ENCODE measurements at regions not wholly inside any gene's neighbourhood (a gene's known extent, or its start where the extent isn't known, plus 50 kb on each side); places are given as distances from the start of the nearest gene placed in this dataset.
A peak's percentile ranks its signal among the peaks of the same experiment; 100 is the strongest.

DNA sequence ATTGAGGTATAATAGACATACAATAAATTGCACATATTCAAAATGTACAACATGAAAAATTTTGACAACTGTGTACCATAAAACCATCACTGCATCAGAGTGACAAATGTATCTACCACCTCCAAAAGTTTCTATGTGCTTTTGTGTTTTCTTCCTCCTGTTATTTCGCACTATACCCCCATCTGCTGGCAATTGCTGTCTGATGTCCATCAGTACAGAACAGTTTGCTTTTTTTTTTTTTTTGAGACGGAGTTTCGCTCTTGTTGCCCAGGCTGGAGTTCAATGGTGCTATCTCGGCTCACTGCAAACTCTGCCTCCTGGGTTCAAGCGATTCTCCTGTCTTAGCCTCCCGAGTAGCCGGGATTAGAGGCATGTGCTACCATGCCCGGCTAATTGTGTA lies 154.3 kb upstream of the GIMD1 start:
- no peak for DNase-seq
- Mint-ChIP-seq H3K4me1 (no peaks in the 10 kb centered on the region), H3K27ac (no peak overlapping the region), H3K27me3 (peaks cover 1% of the 10 kb centered on the region), H3K4me3 (no peak overlapping the region), H3K9me3 (no peaks in the 10 kb centered on the region), H3K36me3 (ENCODE audit: low read depth) (no peaks in the 10 kb centered on the region)
- ATAC-seq: no peak

GRCh38 chr4:106512706-106513105 lies 144.1 kb upstream of the GIMD1 start:
- no peaks in the 10 kb centered on the region for H3K4me1 Mint-ChIP-seq
- H3K27me3 Mint-ChIP-seq: peaks cover 3% of the 10 kb centered on the region
- DNase-seq (no peak), ATAC-seq (no peak)
- no peak overlapping the region for H3K27ac Mint-ChIP-seq
- no peak overlapping the region for H3K4me3 Mint-ChIP-seq
- peaks cover 4% of the 10 kb centered on the region for H3K9me3 Mint-ChIP-seq
- H3K36me3 Mint-ChIP-seq (ENCODE audit: low read depth): no peaks in the 10 kb centered on the region

DNA sequence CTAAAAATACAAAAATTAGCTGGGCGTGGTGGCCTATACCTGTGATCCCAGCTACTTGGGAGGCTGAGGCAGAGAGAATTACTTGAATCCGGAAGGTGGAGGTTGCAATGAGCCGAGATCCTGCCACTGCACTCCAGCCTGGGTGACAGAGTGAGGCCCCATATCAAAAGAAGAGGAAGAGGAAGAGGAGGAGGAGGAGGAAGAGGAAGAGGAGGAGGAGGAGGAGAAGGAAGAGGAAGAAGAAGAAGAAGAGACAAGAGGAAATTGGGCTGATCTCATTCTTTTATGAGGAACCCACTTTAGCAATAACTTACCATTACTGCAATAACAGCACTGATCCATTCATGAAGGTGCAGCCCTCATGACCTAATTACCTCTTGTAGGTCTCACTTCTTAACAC lies 138.9 kb upstream of the GIMD1 start:
- peaks cover 4% of the 10 kb centered on the region for H3K27me3 Mint-ChIP-seq
- ATAC-seq (no peak), DNase-seq (no peak)
- H3K27ac Mint-ChIP-seq: no peak overlapping the region
- H3K4me3 Mint-ChIP-seq: no peak overlapping the region
- H3K36me3 Mint-ChIP-seq (ENCODE audit: low read depth): no peaks in the 10 kb centered on the region
- no peaks in the 10 kb centered on the region for H3K9me3 Mint-ChIP-seq
- no peaks in the 10 kb centered on the region for H3K4me1 Mint-ChIP-seq

DNA sequence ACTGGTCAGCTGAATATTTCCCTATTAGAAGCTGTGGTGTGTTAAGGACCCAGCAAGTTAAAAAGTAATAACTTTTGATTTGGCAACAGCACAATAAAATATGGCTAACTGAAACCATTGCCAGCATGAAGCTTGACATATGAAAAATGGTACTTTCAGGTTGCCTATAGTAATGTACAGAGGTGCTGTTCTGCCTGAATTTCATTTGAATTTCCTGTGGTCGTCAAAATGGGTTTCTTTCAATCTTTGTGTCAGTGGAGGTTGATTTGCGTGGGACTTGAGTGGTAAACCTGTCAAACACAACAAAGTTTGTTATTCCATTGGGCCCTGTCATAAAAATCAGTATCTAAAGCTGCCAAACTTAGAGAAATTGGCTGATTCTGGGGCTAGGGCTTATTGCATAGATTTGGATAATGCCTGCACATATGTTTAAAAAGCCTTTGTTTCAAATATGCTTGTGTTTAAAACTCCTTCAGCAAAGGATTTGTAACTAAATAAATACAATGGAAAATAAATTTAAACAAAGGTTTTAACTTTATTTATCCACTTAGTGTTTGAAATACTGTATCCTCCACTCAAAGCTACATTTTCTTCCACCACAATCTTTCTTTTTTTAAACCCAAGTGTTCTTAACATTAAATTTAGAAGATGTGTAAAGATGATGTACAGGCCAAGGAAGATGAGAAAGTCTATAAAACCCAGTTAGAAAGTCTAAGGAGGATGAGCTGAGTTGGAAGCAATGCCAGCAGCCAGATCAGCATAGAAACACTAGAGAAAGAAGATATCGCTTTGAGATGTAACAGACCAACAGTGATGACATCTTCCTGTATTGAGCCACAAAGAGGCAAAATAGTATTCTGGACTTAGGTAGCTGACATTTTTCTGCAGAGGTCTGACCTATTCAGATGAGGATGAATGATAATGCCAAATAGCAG lies 134.8 kb upstream of the GIMD1 start:
- H3K4me1 Mint-ChIP-seq: peaks cover 5% of the 10 kb centered on the region
- H3K27me3 Mint-ChIP-seq: peaks cover 13% of the 10 kb centered on the region
- DNase-seq (no peak), ATAC-seq (no peak)
- H3K27ac Mint-ChIP-seq: no peak overlapping the region
- H3K36me3 Mint-ChIP-seq (ENCODE audit: low read depth): peaks cover 2% of the 10 kb centered on the region
- no peak overlapping the region for H3K4me3 Mint-ChIP-seq
- peaks cover 4% of the 10 kb centered on the region for H3K9me3 Mint-ChIP-seq

DNA sequence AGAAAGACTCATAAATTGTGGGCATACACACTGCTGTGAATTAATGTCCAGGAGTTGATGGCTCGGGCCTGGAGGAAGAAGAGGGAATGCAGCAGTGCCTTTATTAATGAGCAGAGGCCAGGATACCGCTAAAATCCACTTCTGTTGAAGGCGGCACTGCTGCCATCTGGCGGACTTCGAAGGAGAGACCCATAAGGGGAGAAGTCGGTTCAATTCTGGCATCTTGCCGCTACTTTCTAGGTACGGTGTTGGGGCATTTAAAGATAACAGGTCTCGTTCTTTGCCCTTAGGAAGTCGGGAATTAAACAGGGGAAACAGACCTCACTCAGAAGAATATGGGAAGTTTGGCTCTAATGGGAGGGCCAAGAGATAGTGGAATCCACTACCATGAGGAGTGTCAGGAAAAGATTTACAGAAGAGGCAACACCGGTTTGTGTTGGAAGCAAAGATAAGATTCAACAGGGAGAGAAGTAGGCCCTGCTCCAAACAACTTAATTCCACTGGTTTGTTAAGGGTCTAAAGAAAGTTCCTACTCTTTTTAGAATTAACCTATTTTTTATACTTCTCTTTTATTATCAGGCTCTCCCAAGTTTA lies 133.6 kb upstream of the GIMD1 start:
- H3K36me3 Mint-ChIP-seq (ENCODE audit: low read depth): peaks cover 2% of the 10 kb centered on the region
- peak; percentile 41 for DNase-seq
- H3K4me1 Mint-ChIP-seq: peaks cover 5% of the 10 kb centered on the region
- peak; percentile 46 for ATAC-seq
- H3K9me3 Mint-ChIP-seq: peaks cover 4% of the 10 kb centered on the region
- H3K4me3 Mint-ChIP-seq: no peak overlapping the region
- H3K27ac Mint-ChIP-seq: no peak overlapping the region
- peaks cover 13% of the 10 kb centered on the region for H3K27me3 Mint-ChIP-seq

- H3K9me3 Mint-ChIP-seq: peaks cover 4% of the 10 kb centered on the region
- DNase-seq (no peak), ATAC-seq (no peak)
- no peak overlapping the region for H3K27ac Mint-ChIP-seq
- peaks cover 2% of the 10 kb centered on the region for H3K36me3 Mint-ChIP-seq (ENCODE audit: low read depth)
- H3K4me3 Mint-ChIP-seq: no peak overlapping the region
- H3K4me1 Mint-ChIP-seq: peaks cover 5% of the 10 kb centered on the region
- peaks cover 10% of the 10 kb centered on the region for H3K27me3 Mint-ChIP-seq
Measured at GRCh38 chr4:106497271-106497670, 128.7 kb upstream of the GIMD1 start.

GRCh38 chr4:106496061-106496460 lies 127.5 kb upstream of the GIMD1 start:
- Mint-ChIP-seq H3K4me1 (no peaks in the 10 kb centered on the region), H3K36me3 (ENCODE audit: low read depth) (peaks cover 2% of the 10 kb centered on the region), H3K9me3 (peaks cover 4% of the 10 kb centered on the region), H3K4me3 (no peak overlapping the region), H3K27ac (no peak overlapping the region), H3K27me3 (peaks cover 2% of the 10 kb centered on the region)
- ATAC-seq (no peak), DNase-seq (no peak)

DNA sequence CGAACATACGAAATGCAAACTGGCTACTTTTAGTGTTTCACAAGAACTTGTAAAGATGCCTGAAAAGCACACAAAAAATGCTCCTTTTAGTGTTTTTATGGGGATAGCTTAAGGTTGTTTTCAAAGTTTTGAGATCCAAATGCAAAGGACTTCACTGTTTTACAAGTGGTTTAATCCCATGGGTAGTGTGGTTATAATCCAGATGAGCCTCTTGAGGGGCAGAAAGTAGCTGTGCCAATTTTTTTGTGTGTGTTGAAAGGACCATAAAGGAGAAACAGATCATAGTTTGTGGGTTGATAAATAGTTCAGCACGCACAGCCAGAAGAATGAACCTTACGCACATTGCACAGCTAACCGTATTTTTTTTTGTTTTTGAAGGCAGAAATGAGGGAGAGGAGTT lies 126.9 kb upstream of the GIMD1 start:
- peaks cover 2% of the 10 kb centered on the region for H3K36me3 Mint-ChIP-seq (ENCODE audit: low read depth)
- H3K27me3 Mint-ChIP-seq: peaks cover 2% of the 10 kb centered on the region
- DNase-seq (no peak), ATAC-seq (no peak)
- H3K9me3 Mint-ChIP-seq: peaks cover 4% of the 10 kb centered on the region
- no peak overlapping the region for H3K27ac Mint-ChIP-seq
- no peak overlapping the region for H3K4me3 Mint-ChIP-seq
- no peaks in the 10 kb centered on the region for H3K4me1 Mint-ChIP-seq

DNA sequence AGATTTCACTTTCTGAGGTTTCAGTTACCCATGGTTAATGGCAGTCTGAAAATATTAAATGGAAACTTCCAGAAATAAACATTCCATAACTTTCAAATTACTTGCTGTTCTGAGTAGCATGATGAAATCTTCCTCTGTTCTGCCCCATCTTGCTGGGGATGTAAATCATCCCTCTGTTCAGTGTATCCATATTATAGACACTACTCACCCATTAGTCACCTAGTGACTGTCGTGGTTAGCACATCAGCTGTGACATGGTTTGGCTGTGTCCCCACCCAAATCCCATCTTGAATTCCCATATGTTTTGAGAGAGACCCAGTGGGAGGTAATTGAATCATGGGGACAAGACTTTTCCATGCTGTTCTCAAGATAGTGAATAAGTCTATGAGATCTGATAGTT lies 125.5 kb upstream of the GIMD1 start:
- no peak for ATAC-seq
- Mint-ChIP-seq H3K4me1 (no peaks in the 10 kb centered on the region), H3K36me3 (ENCODE audit: low read depth) (peaks cover 2% of the 10 kb centered on the region), H3K27ac (no peak overlapping the region), H3K4me3 (no peak overlapping the region), H3K9me3 (peaks cover 4% of the 10 kb centered on the region), H3K27me3 (peaks cover 2% of the 10 kb centered on the region)
- no peak for DNase-seq

- ATAC-seq (no peak), DNase-seq (no peak)
- H3K27ac Mint-ChIP-seq: no peak overlapping the region
- H3K4me3 Mint-ChIP-seq: no peak overlapping the region
- H3K36me3 Mint-ChIP-seq (ENCODE audit: low read depth): no peaks in the 10 kb centered on the region
- H3K4me1 Mint-ChIP-seq: no peaks in the 10 kb centered on the region
- peaks cover 2% of the 10 kb centered on the region for H3K27me3 Mint-ChIP-seq
- H3K9me3 Mint-ChIP-seq: no peaks in the 10 kb centered on the region
Measured at GRCh38 chr4:106493086-106493485, 124.5 kb upstream of the GIMD1 start.

GRCh38 chr4:106486533-106486932 lies 118.0 kb upstream of the GIMD1 start:
- Mint-ChIP-seq H3K36me3 (ENCODE audit: low read depth) (no peaks in the 10 kb centered on the region), H3K27ac (no peak overlapping the region)
- DNase-seq: no peak

GRCh38 chr4:106481801-106482200 lies 113.2 kb upstream of the GIMD1 start:
- H3K27ac Mint-ChIP-seq: no peak overlapping the region
- no peaks in the 10 kb centered on the region for H3K36me3 Mint-ChIP-seq (ENCODE audit: low read depth)
- ATAC-seq: no peak
- peaks cover 2% of the 10 kb centered on the region for H3K27me3 Mint-ChIP-seq
- DNase-seq: no peak
- no peak overlapping the region for H3K4me3 Mint-ChIP-seq
- no peaks in the 10 kb centered on the region for H3K4me1 Mint-ChIP-seq
- peaks cover 5% of the 10 kb centered on the region for H3K9me3 Mint-ChIP-seq

More at GRCh38 chr4:106486533-106486932, 118.0 kb upstream of the GIMD1 start:
- H3K4me3 Mint-ChIP-seq: no peak overlapping the region
- peaks cover 4% of the 10 kb centered on the region for H3K27me3 Mint-ChIP-seq
- peaks cover 5% of the 10 kb centered on the region for H3K9me3 Mint-ChIP-seq
- no peak for ATAC-seq
- H3K4me1 Mint-ChIP-seq: no peaks in the 10 kb centered on the region

DNA sequence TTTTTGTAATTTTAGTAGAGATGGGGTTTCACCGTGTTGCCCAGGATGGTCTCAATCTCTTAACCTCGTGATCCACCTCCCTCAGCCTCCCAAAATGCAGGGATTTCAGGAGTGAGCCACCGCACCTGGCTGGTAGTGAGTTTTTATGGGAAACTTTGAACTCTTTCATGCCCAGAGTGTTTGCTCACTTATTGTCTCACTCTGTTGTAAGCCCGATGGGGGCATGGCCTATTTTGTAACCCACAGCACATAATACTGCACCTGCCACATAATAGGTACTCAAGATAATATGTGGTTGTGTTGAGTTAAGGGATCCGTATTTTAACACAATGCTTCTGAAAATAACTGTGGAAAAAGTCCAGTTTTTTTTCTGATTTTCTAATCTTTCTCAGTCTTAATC lies 109.6 kb upstream of the GIMD1 start:
- peaks cover 5% of the 10 kb centered on the region for H3K27me3 Mint-ChIP-seq
- no peaks in the 10 kb centered on the region for H3K36me3 Mint-ChIP-seq (ENCODE audit: low read depth)
- no peak for ATAC-seq
- H3K4me3 Mint-ChIP-seq: no peak overlapping the region
- DNase-seq: no peak
- no peaks in the 10 kb centered on the region for H3K4me1 Mint-ChIP-seq
- H3K9me3 Mint-ChIP-seq: no peaks in the 10 kb centered on the region
- no peak overlapping the region for H3K27ac Mint-ChIP-seq

GRCh38 chr4:106476741-106477140 lies 108.2 kb upstream of the GIMD1 start:
- H3K9me3 Mint-ChIP-seq: peaks cover 9% of the 10 kb centered on the region
- no peak overlapping the region for H3K27ac Mint-ChIP-seq
- H3K27me3 Mint-ChIP-seq: peaks cover 8% of the 10 kb centered on the region
- no peaks in the 10 kb centered on the region for H3K4me1 Mint-ChIP-seq
- no peak for ATAC-seq
- DNase-seq: no peak
- H3K4me3 Mint-ChIP-seq: no peak overlapping the region
- H3K36me3 Mint-ChIP-seq (ENCODE audit: low read depth): no peaks in the 10 kb centered on the region

DNA sequence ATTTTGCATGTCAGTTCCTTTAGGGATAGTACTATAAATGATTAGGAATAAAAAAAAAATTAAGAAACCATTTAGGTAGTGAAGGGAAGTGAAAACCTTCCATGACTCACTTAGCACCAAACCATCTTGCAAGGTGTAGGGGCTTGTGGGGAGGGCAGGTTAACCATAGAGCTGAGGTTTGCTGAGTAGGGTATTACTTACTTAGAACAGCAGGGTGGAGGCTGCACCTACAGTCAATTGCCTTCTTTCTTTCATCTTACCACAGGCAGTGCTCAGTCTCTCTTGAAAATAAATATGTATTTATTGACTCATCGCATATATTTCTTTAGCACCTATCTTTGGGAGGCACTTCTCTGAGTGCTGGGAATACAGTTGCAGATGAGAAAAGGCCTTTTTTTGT lies 104.9 kb upstream of the GIMD1 start:
- Mint-ChIP-seq H3K4me1 (no peaks in the 10 kb centered on the region), H3K27ac (no peak overlapping the region), H3K9me3 (peaks cover 12% of the 10 kb centered on the region), H3K36me3 (ENCODE audit: low read depth) (no peaks in the 10 kb centered on the region), H3K4me3 (no peak overlapping the region), H3K27me3 (peaks cover 8% of the 10 kb centered on the region)
- DNase-seq (no peak), ATAC-seq (no peak)

Data from activated naive CD8-positive, alpha-beta T cell treated with anti-CD3 and anti-CD28 coated beads, Interleukin-2, amount 50 U/mL, for 24 hours (primary cell).